H9 (cell line): ENCODE measurements at regions not wholly inside any gene's neighbourhood (a gene's known extent, or its start where the extent isn't known, plus 50 kb on each side); places are given as distances from the start of the nearest gene placed in this dataset.

Experiments used
- DNase-seq: peaks from one replicate; pipeline ENCODE4 v3.0.0-alpha.2; 2017
- H2AFZ ChIP-seq: one replicate; pipeline ENCODE4 v1.6.1; 2013; ENCODE audit warnings: mild to moderate bottlenecking, low read length, control low read depth, moderate library complexity
- H2AK5ac ChIP-seq: 2 replicates; pipeline ENCODE4 v1.6.1; 2013; ENCODE audit warnings: low read length, control low read depth, mixed read lengths; ENCODE audit not compliant: insufficient read length
- H2BK120ac ChIP-seq: one replicate; pipeline ENCODE4 v1.6.1; 2013; ENCODE audit warnings: low read depth, mild to moderate bottlenecking, low read length, control low read depth, inconsistent platforms; ENCODE audit not compliant: poor library complexity, severe bottlenecking
- H2BK12ac ChIP-seq: 2 replicates; pipeline ENCODE4 v1.6.1; 2013; ENCODE audit warnings: low read length, control low read depth, mixed read lengths, low read depth; ENCODE audit not compliant: insufficient read length
- H2BK15ac ChIP-seq: 2 replicates; pipeline ENCODE4 v1.6.1; 2013; ENCODE audit warnings: low read depth, low read length, control low read depth
- H2BK20ac ChIP-seq: one replicate; pipeline ENCODE4 v1.6.1; 2013; ENCODE audit warnings: low read depth, mild to moderate bottlenecking, low read length, control low read depth, inconsistent platforms; ENCODE audit not compliant: poor library complexity, severe bottlenecking
- H2BK5ac ChIP-seq: 2 replicates; pipeline ENCODE4 v1.6.1; 2013; ENCODE audit warnings: low read length, control low read depth, mixed read lengths; ENCODE audit not compliant: insufficient read length
- H3K14ac ChIP-seq: 2 replicates; pipeline ENCODE4 v1.6.1; 2013; ENCODE audit warnings: low read length, control low read depth; ENCODE audit not compliant: insufficient read depth
- H3K18ac ChIP-seq: 2 replicates; pipeline ENCODE4 v1.6.1; 2013; ENCODE audit warnings: low read depth, mild to moderate bottlenecking, mixed read lengths, low read length, control low read depth; ENCODE audit not compliant: insufficient read length
- H3K23ac ChIP-seq: 2 replicates; pipeline ENCODE4 v1.6.1; 2013; ENCODE audit warnings: low read length, control low read depth, mixed read lengths, low read depth; ENCODE audit not compliant: insufficient read length
- H3K23me2 ChIP-seq: 2 replicates; pipeline ENCODE4 v1.6.1; 2013; ENCODE audit warnings: low read depth, mild to moderate bottlenecking, mixed read lengths, low read length, control low read depth; ENCODE audit not compliant: insufficient read length, poor library complexity, severe bottlenecking
- H3K27ac ChIP-seq: 2 replicates; pipeline ENCODE4 v1.5.1; 2013; ENCODE audit warnings: low read length, control low read depth, mixed read lengths, low read depth; ENCODE audit not compliant: insufficient read length
- H3K27me3 ChIP-seq: 2 replicates; pipeline ENCODE4 v1.6.1; 2013; ENCODE audit warnings: low read length, control low read depth, inconsistent platforms; ENCODE audit not compliant: insufficient read depth
- H3K4ac ChIP-seq: 2 replicates; pipeline ENCODE4 v1.6.1; 2013; ENCODE audit warnings: low read depth, mild to moderate bottlenecking, control low read depth, inconsistent platforms, low read length, moderate library complexity
- H3K4me1 ChIP-seq: 2 replicates; pipeline ENCODE4 v1.6.1; 2013; ENCODE audit warnings: low read length, control low read depth, inconsistent platforms; ENCODE audit not compliant: insufficient read depth
- H3K4me2 ChIP-seq: 2 replicates; pipeline ENCODE4 v1.6.1; 2013; ENCODE audit warnings: low read length, control low read depth, mixed read lengths; ENCODE audit not compliant: insufficient read length, insufficient read depth
- H3K56ac ChIP-seq: 2 replicates; pipeline ENCODE4 v1.6.1; 2013; ENCODE audit warnings: low read depth, mild to moderate bottlenecking, mixed read lengths, low read length, control low read depth; ENCODE audit not compliant: insufficient read length
- H3K79me1 ChIP-seq: 2 replicates; pipeline ENCODE4 v1.6.1; 2013; ENCODE audit warnings: low read depth, mild to moderate bottlenecking, moderate library complexity, low read length, control low read depth, inconsistent platforms; ENCODE audit not compliant: insufficient read depth, poor library complexity, severe bottlenecking
- H3K79me2 ChIP-seq: 2 replicates; pipeline ENCODE4 v1.6.1; 2013; ENCODE audit warnings: low read length, control low read depth, inconsistent platforms; ENCODE audit not compliant: insufficient read depth
- H3K9ac ChIP-seq: 2 replicates; pipeline ENCODE4 v1.6.1; 2013; ENCODE audit warnings: low read length, control low read depth, mixed read lengths; ENCODE audit not compliant: insufficient read length; ENCODE audit errors: extremely low read depth
- H3K9me3 ChIP-seq: one replicate; pipeline ENCODE4 v1.6.1; 2013; ENCODE audit warnings: low read depth, low read length, inconsistent platforms; ENCODE audit not compliant: control insufficient read depth
- H3T11ph ChIP-seq: one replicate; pipeline ENCODE4 v1.6.1; 2013; ENCODE audit warnings: mild to moderate bottlenecking, low read length, control low read depth, inconsistent platforms
- H4K20me1 ChIP-seq: one replicate; pipeline ENCODE4 v1.6.1; 2013; ENCODE audit not compliant: control insufficient read depth, insufficient read length, insufficient read depth
- H4K5ac ChIP-seq: 2 replicates; pipeline ENCODE4 v1.6.1; 2013; ENCODE audit warnings: low read depth, mild to moderate bottlenecking, mixed read lengths, low read length, control low read depth; ENCODE audit not compliant: insufficient read length
- H4K8ac ChIP-seq: replicated peaks from 2 replicates; pipeline ENCODE4 v1.6.1; 2013; ENCODE audit warnings: low read length, control low read depth, mixed read lengths, low read depth; ENCODE audit not compliant: insufficient read length
- H4K91ac ChIP-seq: 2 replicates; pipeline ENCODE4 v1.6.1; 2013; ENCODE audit warnings: low read depth, mild to moderate bottlenecking, moderate library complexity, mixed read lengths, low read length, control low read depth; ENCODE audit not compliant: insufficient read length
- H3K27ac Mint-ChIP-seq, 3 experiments: 2 replicates in 2 of 3; 3 replicates in 1 of 3; pipeline ENCODE4 v1.8.0; 2020 to 2021; ENCODE audit warnings: mixed read lengths in 3 of 3, mild to moderate bottlenecking in 1 of 3, moderate library complexity in 1 of 3
- H3K27me3 Mint-ChIP-seq: 2 replicates; pipeline ENCODE4 v1.8.0; 2021; ENCODE audit warnings: low read depth, mild to moderate bottlenecking, moderate library complexity, mixed read lengths
- H3K36me3 Mint-ChIP-seq, 3 experiments: 2 replicates in 2 of 3; 3 replicates in 1 of 3; pipeline ENCODE4 v1.8.0; 2020 to 2021; ENCODE audit warnings: low read depth in 3 of 3, mixed read lengths in 3 of 3; ENCODE audit not compliant: insufficient read depth in 1 of 3
- H3K4me1 Mint-ChIP-seq, 2 experiments: 2 replicates each; pipeline ENCODE4 v1.8.0; 2020; ENCODE audit warnings: mixed read lengths in 2 of 2
- H3K4me3 Mint-ChIP-seq, 2 experiments: 2 replicates in 1 of 2; 3 replicates in 1 of 2; pipeline ENCODE4 v1.8.0; 2020 to 2021; ENCODE audit warnings: mild to moderate bottlenecking in 2 of 2, mixed read lengths in 2 of 2, moderate library complexity in 1 of 2
- H3K9me3 Mint-ChIP-seq, 2 experiments: 2 replicates in 1 of 2; 3 replicates in 1 of 2; pipeline ENCODE4 v1.8.0; 2020; ENCODE audit warnings: mild to moderate bottlenecking in 2 of 2, mixed read lengths in 2 of 2, moderate library complexity in 1 of 2
- WGBS: extraction: QIAGEN DNeasy Blood & Tissue Kit; methylation state at CpG from one replicate; pipeline ENCODE4 v1.1.7; 2013; ENCODE audit warnings: missing lambda C conversion rate, low lambda C conversion rate, mixed read lengths; ENCODE audit not compliant: insufficient read length; ENCODE audit errors: extremely low coverage; 5-methylcytosine and 5-hydroxymethylcytosine counted together
- TF ChIP-seq, protein P1 (sequence below): fragments of 200-600 bp; sonication (generic); conservative IDR thresholded peaks from 3 replicates; pipeline ENCODE4 v1.8.0; 2021; ENCODE audit warnings: antibody characterized with exemption, mild to moderate bottlenecking

DNA sequence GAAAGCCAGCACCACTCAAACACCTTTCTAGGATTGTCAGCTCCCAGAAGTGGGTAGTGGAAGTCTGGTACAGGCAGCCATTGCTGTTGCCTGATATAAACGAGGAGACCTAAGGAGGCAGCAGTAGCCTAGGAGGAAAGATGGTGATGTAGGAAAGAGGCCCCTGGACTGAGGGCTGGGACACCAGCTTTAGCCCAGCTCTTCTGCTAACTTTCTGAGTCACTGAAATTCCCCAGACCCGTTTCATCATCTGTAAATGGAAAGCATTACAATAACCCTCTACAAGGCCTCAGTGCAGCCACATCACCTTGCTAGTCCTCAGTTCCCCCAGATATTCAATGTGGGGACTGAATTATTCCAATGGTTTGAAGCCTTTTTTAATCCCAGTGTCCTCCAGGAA lies 336.5 kb downstream of the TNS1 start:
- H3K36me3 Mint-ChIP-seq = peaks cover 0 to 2% (median 0%) of the 10 kb centered on the region in 3 experiments; a peak in 2 of 7 replicates
- 0 out of 5 replicates have a peak, but pooled peaks cover 0 to 3% of the 10 kb centered on the region in 2 experiments for H3K9me3 Mint-ChIP-seq
- peaks cover 7% of the 10 kb centered on the region for H3K27me3 Mint-ChIP-seq
- H3K4ac ChIP-seq = no peak overlapping the region
- H3K56ac ChIP-seq = no peak overlapping the region
- H4K8ac ChIP-seq = no peak overlapping the region
- TF ChIP-seq, protein P1, sequence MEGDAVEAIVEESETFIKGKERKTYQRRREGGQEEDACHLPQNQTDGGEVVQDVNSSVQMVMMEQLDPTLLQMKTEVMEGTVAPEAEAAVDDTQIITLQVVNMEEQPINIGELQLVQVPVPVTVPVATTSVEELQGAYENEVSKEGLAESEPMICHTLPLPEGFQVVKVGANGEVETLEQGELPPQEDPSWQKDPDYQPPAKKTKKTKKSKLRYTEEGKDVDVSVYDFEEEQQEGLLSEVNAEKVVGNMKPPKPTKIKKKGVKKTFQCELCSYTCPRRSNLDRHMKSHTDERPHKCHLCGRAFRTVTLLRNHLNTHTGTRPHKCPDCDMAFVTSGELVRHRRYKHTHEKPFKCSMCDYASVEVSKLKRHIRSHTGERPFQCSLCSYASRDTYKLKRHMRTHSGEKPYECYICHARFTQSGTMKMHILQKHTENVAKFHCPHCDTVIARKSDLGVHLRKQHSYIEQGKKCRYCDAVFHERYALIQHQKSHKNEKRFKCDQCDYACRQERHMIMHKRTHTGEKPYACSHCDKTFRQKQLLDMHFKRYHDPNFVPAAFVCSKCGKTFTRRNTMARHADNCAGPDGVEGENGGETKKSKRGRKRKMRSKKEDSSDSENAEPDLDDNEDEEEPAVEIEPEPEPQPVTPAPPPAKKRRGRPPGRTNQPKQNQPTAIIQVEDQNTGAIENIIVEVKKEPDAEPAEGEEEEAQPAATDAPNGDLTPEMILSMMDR = no peak
- H3K4me1 Mint-ChIP-seq = no peaks in the 10 kb centered on the region
- H3K9me3 ChIP-seq = no peaks in the 10 kb centered on the region
- no peaks in the 10 kb centered on the region for H3K79me2 ChIP-seq
- H2BK5ac ChIP-seq = no peak overlapping the region
- no peaks in the 10 kb centered on the region for H3K27me3 ChIP-seq
- H3K79me1 ChIP-seq = no peaks in the 10 kb centered on the region
- H3K23me2 ChIP-seq = no peaks in the 10 kb centered on the region
- H3T11ph ChIP-seq = no peak overlapping the region
- no peak overlapping the region for H2AK5ac ChIP-seq
- H4K5ac ChIP-seq = no peak overlapping the region
- no peak overlapping the region for H2BK20ac ChIP-seq
- H3K14ac ChIP-seq = no peak overlapping the region
- H4K91ac ChIP-seq = no peak overlapping the region
- no peak overlapping the region for H3K23ac ChIP-seq
- no peaks in the 10 kb centered on the region for H3K4me1 ChIP-seq
- no CpG with 5 or more reads among the region's 2 CpGs for WGBS
- H3K4me3 Mint-ChIP-seq = no peak overlapping the region
- H2BK12ac ChIP-seq = no peak overlapping the region
- no peak overlapping the region for H2AFZ ChIP-seq
- H3K4me2 ChIP-seq = no peak overlapping the region
- no peak overlapping the region for H3K9ac ChIP-seq
- H4K20me1 ChIP-seq = no peaks in the 10 kb centered on the region
- no peak overlapping the region for H3K18ac ChIP-seq
- DNase-seq = no peak
- no peak overlapping the region for H3K27ac Mint-ChIP-seq
- H2BK15ac ChIP-seq = no peak overlapping the region
- no peak overlapping the region for H2BK120ac ChIP-seq
- H3K27ac ChIP-seq = no peak overlapping the region
